Panc1 (cell line): ENCODE measurements at regions not wholly inside any gene's neighbourhood (a gene's known extent, or its start where the extent isn't known, plus 50 kb on each side); places are given as distances from the start of the nearest gene placed in this dataset.

Experiments
- ATAC-seq: fragments of 200-7000 bp; cut with Tn5 transposase; 2 replicates; pipeline ENCODE4 v1.9.1; 2020; ENCODE audit warnings: mild to moderate bottlenecking, moderate library complexity
- BruUV-seq: library from RNA; stranded (reverse); fragments of 400-500 nt; replicated peaks from 2 replicates; lab custom pipeline; 2021; lab: Mats Ljungman, UMichigan
- CTCF ChIA-PET: fragments of 300-600 bp; sonication (Branson Sonifier 250); formaldehyde crosslinking; loops from one replicate; lab custom pipeline; 2022; ENCODE audit warnings: antibody characterized with exemption; lab: Charles Lee
- POLR2A ChIA-PET: fragments of 300-600 bp; sonication (Branson Sonifier 250); formaldehyde crosslinking; loops from one replicate; lab custom pipeline; 2022; ENCODE audit warnings: antibody characterized with exemption; lab: Charles Lee
- DNase-seq: peaks from one replicate; pipeline ENCODE4 v3.0.0-alpha.2; 2010; ENCODE audit warnings: low read depth, low spot score
- H3K27ac ChIP-seq: 2 replicates; pipeline ENCODE4 v1.5.1; 2011; ENCODE audit warnings: mild to moderate bottlenecking, low read length, inconsistent platforms
- H3K27me3 ChIP-seq: fragments of 200-500 bp; sonication (Bioruptor generic); 2 replicates; pipeline ENCODE4 v1.6.0; 2014; ENCODE audit warnings: low read length, inconsistent platforms; ENCODE audit not compliant: control insufficient read depth, insufficient read depth
- H3K36me3 ChIP-seq: fragments of 200-500 bp; sonication (Bioruptor generic); 2 replicates; pipeline ENCODE4 v1.5.1; 2014; ENCODE audit warnings: inconsistent platforms, mild to moderate bottlenecking, low read length, moderate library complexity; ENCODE audit not compliant: control insufficient read depth, insufficient read depth
- H3K4me1 ChIP-seq: 2 replicates; pipeline ENCODE4 v1.5.1; 2011; ENCODE audit warnings: inconsistent platforms, mild to moderate bottlenecking, low read length, moderate library complexity; ENCODE audit not compliant: control insufficient read depth, insufficient read depth
- H3K4me3 ChIP-seq, 2 experiments: 2 replicates each; pipeline ENCODE4 v1.5.1; 2011 to 2012; ENCODE audit warnings: low read depth in 2 of 2, low read length in 2 of 2, mild to moderate bottlenecking in 2 of 2, inconsistent platforms in 1 of 2, moderate library complexity in 1 of 2
- H3K9me3 ChIP-seq: fragments of 200-500 bp; sonication (Bioruptor generic); 2 replicates; pipeline ENCODE4 v1.5.1; 2014; ENCODE audit warnings: low read depth, mild to moderate bottlenecking, inconsistent platforms, low read length, moderate library complexity; ENCODE audit not compliant: control insufficient read depth, insufficient read depth
- POLR2AphosphoS5 ChIP-seq: IDR thresholded peaks from 2 replicates; pipeline ENCODE4 v1.6.1; 2012; ENCODE audit warnings: mild to moderate bottlenecking, low read depth, low read length, moderate library complexity
- SIN3A ChIP-seq: IDR thresholded peaks from 2 replicates; pipeline ENCODE4 v1.6.1; 2012; ENCODE audit warnings: low read depth, mild to moderate bottlenecking, low read length, moderate library complexity, borderline replicate concordance; ENCODE audit not compliant: insufficient read depth
- TCF7L2 ChIP-seq: IDR thresholded peaks from 2 replicates; pipeline ENCODE4 v1.6.1; 2011; ENCODE audit warnings: mild to moderate bottlenecking, low read depth, low read length, inconsistent platforms
- in situ Hi-C: cut with HindIII; loops from 2 replicates; pipeline ENCODE4 v1.10.0; 2016; ENCODE audit warnings: low sequenced_read_pairs, low pct_unique_long_range_greater_than_20kb
- intact Hi-C: fragments of 100-400 bp; cut with micrococcal nuclease; formaldehyde crosslinking; loops from one replicate; pipeline ENCODE4 v1.10.0; 2022; ENCODE audit not compliant: unreplicated experiment
- TF ChIP-seq, protein P1 (sequence below): fragments of 450-650 bp; IDR thresholded peaks from 2 replicates; pipeline ENCODE4 v1.5.1; 2017; ENCODE audit warnings: mild to moderate bottlenecking
- TF ChIP-seq, protein P2 (sequence below), 2 experiments: IDR thresholded peaks; 2 replicates each; pipeline ENCODE4 v1.6.1; 2011 to 2012; ENCODE audit warnings: low read depth in 2 of 2, control low read depth in 1 of 2, low read length in 1 of 2, mild to moderate bottlenecking in 1 of 2, moderate library complexity in 1 of 2; ENCODE audit not compliant: insufficient read depth in 1 of 2

DNA sequence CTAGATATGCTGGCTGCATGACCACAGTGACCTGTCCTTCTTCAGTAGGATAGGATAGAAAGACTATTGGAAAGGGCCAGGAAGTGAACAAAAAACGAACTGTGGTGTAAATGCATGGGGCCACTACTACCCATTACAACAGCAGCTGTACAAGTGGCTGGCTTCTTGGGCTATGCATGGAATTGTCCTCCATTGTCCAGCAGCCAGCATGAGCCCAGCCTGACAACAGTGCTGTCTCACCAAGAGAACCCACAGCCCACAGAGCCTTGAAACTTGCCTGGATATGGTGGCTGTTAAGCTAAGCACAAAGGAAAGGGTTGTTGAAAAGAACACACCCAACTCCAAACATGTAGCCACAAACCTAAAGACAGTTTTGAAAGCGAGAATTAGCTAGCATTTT is 330.2 kb upstream of the F9 start:
- no peak for DNase-seq
- in situ Hi-C loops = no loop called here
- no peaks in the 10 kb centered on the region for H3K9me3 ChIP-seq
- H3K27me3 ChIP-seq = peaks cover 27% of the 10 kb centered on the region
- no peaks in the 10 kb centered on the region for H3K36me3 ChIP-seq
- BruUV-seq = no TSS peak
- no peak for ATAC-seq
- ChIA-PET CTCF (no interaction called here), POLR2A (no interaction called here)
- no peak overlapping the region for H3K4me3 ChIP-seq
- no peak overlapping the region for H3K27ac ChIP-seq
- no peak for TF ChIP-seq TCF7L2
- TF ChIP-seq, protein P1, sequence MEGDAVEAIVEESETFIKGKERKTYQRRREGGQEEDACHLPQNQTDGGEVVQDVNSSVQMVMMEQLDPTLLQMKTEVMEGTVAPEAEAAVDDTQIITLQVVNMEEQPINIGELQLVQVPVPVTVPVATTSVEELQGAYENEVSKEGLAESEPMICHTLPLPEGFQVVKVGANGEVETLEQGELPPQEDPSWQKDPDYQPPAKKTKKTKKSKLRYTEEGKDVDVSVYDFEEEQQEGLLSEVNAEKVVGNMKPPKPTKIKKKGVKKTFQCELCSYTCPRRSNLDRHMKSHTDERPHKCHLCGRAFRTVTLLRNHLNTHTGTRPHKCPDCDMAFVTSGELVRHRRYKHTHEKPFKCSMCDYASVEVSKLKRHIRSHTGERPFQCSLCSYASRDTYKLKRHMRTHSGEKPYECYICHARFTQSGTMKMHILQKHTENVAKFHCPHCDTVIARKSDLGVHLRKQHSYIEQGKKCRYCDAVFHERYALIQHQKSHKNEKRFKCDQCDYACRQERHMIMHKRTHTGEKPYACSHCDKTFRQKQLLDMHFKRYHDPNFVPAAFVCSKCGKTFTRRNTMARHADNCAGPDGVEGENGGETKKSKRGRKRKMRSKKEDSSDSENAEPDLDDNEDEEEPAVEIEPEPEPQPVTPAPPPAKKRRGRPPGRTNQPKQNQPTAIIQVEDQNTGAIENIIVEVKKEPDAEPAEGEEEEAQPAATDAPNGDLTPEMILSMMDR = no peak
- TF ChIP-seq, protein P2, sequence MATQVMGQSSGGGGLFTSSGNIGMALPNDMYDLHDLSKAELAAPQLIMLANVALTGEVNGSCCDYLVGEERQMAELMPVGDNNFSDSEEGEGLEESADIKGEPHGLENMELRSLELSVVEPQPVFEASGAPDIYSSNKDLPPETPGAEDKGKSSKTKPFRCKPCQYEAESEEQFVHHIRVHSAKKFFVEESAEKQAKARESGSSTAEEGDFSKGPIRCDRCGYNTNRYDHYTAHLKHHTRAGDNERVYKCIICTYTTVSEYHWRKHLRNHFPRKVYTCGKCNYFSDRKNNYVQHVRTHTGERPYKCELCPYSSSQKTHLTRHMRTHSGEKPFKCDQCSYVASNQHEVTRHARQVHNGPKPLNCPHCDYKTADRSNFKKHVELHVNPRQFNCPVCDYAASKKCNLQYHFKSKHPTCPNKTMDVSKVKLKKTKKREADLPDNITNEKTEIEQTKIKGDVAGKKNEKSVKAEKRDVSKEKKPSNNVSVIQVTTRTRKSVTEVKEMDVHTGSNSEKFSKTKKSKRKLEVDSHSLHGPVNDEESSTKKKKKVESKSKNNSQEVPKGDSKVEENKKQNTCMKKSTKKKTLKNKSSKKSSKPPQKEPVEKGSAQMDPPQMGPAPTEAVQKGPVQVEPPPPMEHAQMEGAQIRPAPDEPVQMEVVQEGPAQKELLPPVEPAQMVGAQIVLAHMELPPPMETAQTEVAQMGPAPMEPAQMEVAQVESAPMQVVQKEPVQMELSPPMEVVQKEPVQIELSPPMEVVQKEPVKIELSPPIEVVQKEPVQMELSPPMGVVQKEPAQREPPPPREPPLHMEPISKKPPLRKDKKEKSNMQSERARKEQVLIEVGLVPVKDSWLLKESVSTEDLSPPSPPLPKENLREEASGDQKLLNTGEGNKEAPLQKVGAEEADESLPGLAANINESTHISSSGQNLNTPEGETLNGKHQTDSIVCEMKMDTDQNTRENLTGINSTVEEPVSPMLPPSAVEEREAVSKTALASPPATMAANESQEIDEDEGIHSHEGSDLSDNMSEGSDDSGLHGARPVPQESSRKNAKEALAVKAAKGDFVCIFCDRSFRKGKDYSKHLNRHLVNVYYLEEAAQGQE (IDR thresholded peaks at IDR 0.05; ENCODE audit: insufficient read depth in 1 of 2, low read depth in 2 of 2, low read length in 1 of 2) = no peak
- no peak for TF ChIP-seq POLR2AphosphoS5
- no peaks in the 10 kb centered on the region; the same call in 1 of the 2 replicates for H3K4me1 ChIP-seq
- intact Hi-C loops = loop anchor here (10.0 kb wide), 1 partner anchor 354 kb away; no protein-coding TSS in a partner anchor

GRCh38 chrX:139199933-139200332 is 330.6 kb upstream of the F9 start:
- H3K4me1 ChIP-seq = no peaks in the 10 kb centered on the region; the same call in 1 of the 2 replicates
- POLR2A ChIA-PET = no interaction called here
- BruUV-seq = no TSS peak
- no peak overlapping the region for H3K27ac ChIP-seq
- no peaks in the 10 kb centered on the region for H3K9me3 ChIP-seq
- in situ Hi-C loops (no loop called here), intact Hi-C loops (loop anchor here (10.0 kb wide), 1 partner anchor 355 kb away; no protein-coding TSS in a partner anchor)
- CTCF ChIA-PET = no interaction called here
- no peaks in the 10 kb centered on the region for H3K36me3 ChIP-seq
- no peak for TF ChIP-seq SIN3A
- TF ChIP-seq, protein P1 = no peak
- TF ChIP-seq TCF7L2 = no peak
- TF ChIP-seq, protein P2 (IDR thresholded peaks at IDR 0.05; ENCODE audit: insufficient read depth in 1 of 2, low read depth in 2 of 2, low read length in 1 of 2) = no peak
- TF ChIP-seq POLR2AphosphoS5 = no peak
- H3K4me3 ChIP-seq = no peak overlapping the region
- ATAC-seq (no peak), DNase-seq (no peak)
- peaks cover 31% of the 10 kb centered on the region for H3K27me3 ChIP-seq
